GM12892 (cell line): ENCODE measurements at regions not wholly inside any gene's neighbourhood (a gene's known extent, or its start where the extent isn't known, plus 50 kb on each side); places are given as distances from the start of the nearest gene placed in this dataset.

ENCODE experiments used
- POLR2A ChIP-seq: IDR thresholded peaks from 2 replicates; pipeline ENCODE4 v1.6.1; 2011; ENCODE audit warnings: low read depth, low read length, control low read depth
- POLR2AphosphoS5 ChIP-seq: IDR thresholded peaks from 2 replicates; pipeline ENCODE4 v1.6.1; 2011; ENCODE audit warnings: low read depth, low read length, control low read depth

DNA sequence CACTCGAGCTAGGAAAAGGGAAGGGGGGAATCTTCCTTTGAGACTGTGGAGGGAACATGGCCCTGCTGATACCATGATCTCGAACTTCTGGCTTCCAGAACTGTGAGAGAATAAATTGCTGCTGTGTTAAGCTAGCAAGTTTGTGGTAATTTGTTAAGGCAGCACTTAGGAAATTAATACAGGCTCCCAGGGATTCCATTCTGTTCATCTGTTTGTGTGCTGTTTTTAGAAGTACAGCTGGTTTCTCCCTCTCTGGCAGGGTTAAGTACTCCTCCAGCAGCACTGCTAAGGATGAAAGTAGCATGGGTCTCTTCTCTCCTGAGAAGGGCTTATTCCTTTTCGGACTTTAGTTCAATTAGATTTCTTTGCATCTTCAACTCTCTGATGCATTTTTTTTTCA, 268.3 kb downstream of the HHIPL2 start:
- TF ChIP-seq POLR2A (no peak), POLR2AphosphoS5 (no peak)
